Stimulated activated CD4-positive, alpha-beta T cell treated with anti-CD3 and anti-CD28 coated beads, TNF-alpha, amount 100 ng/mL, for 1 hour (primary cell): ENCODE measurements at regions not wholly inside any gene's neighbourhood (a gene's known extent, or its start where the extent isn't known, plus 50 kb on each side); places are given as distances from the start of the nearest gene placed in this dataset.

ENCODE experiments used
- DNase-seq, 3 donors: peaks; one replicate each; pipeline ENCODE4 v3.0.0-alpha.2; 2020; ENCODE audit warnings: low read depth in 3 of 3, low spot score in 1 of 3

DNA sequence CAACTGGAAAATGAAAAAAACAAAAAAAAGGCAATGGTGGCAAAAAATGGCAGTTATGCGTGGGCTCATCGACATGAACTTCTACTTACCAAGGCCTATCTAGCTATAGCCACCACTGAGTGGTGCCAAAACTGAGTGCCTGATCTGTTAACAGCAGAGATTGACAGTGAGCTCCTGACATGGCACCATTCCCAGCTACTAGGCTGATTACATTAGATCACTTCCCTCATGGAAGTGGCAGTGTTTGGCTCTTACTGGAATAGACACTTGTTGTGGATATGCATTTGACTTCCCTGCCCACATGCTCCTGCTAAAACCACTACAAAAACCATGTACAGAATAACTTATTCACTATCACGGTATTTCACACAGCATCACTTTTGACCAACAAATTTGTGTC lies 216.1 kb upstream of the SGK1 start:
- no peak for DNase-seq

DNA sequence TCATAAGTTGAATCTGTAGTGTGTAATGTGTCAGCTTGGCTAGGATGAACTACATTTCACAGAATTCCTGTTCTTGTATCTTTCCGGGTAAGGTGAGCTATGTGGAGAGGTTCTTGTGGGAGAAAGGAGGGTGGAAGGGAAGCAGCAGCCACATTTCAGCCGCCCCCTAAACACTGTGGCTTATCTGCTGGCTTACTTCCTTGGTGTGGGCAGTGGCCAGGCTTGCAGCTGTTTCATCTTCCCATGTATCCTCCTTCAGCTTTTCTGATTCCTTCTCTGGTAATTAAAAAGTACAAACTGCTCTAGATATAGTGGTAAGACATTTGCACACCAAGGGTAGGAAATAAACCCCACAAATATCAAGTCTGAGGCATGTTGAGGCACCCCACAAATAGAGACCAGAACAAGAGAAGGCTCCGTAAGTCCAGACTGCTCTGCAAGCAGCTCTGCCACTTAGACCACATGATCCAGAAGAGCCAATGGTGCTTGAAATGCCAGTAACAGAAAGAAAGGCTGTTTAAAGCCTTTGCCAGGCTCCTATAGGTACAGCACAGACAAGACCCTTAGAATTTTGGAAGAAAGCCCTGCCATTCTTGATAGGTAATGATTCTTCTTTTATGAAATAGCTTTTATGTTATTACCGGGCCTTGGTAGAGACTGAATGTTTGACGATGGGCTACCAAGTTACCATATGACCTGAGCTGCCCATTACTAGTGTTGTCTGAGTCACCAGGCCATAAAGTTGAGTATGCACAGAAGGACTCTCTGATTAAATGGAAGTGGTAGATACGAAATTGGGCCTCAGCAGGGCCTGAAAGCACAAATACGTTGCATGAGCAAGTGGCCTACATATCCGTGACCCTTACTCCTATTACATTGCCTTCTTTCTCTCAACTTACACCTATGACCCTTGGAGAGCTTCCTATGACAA lies 215.0 kb upstream of the SGK1 start:
- no peak for DNase-seq

DNA sequence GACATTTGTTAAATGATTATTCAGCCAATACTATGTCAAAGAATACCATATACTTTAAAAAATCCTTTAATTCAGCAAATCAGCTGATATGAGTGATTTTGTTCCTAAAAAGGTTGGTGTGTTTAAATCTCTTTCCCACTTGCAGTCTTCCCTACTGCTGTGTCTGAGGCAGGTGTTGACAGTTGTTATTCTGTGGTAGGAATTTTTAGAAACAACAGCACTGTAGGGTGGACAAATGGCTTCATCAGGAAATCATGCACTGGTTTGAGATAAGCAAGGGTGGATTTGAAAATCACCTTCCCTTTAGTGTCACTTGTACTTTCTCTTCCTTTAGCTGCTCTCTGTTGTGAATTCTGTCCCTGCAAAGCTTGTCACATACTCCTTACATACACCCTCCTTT lies 213.7 kb upstream of the SGK1 start:
- no peak for DNase-seq

DNA sequence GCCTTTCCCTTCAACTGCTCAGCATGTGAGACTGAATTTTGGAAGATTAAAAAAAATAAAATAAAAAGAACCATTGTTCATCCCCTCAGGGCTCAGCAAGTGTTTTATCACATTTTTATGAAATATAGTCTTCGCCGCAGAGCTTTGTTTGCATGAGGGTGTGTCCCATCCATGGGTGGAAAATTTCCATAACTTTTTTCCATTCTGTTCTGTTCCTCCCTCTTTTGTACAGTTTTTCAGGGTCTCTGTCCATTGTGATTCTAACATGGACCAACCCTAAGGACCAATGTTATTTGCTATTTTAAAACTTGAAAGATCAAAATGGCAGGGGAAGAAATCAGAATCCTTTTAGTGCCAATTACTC lies 213.3 kb upstream of the SGK1 start:
- no peak for DNase-seq

DNA sequence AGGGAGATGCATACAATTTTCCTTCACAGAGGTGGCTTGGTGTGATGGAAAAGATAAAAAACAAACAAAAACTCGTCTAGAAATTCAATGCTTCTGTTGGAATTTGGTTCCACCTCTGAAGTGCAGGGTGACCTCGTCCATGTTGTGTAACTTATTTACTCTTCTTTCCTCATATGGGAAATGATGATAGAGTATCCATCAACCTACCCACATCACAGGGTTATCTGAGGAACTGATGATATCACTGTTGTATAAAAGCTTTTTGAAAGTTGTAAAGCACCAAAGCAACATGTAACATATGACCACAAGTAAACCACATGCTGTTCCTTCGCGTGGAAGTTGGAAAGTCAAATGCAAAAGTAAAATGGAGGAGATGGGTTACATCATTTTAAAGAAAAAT lies 212.0 kb upstream of the SGK1 start:
- no peak for DNase-seq

DNA sequence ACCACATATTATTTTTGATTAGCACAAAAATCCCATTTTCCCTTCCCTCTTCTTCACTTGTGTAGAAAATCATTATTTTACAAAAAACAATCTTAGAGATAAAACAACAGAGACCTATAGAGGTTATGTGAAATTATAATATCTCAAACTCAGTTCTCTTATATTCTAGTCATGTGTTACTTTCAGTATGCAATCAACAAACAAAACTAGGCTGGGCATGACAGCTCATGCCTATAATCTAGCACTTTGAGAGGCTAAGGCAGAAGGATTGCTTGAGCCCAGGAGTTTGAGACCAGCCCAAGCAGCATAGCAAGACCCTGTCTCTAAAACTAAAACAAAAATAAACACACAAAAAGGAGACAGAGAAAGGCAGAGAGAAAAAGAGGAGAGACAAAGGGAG lies 211.4 kb upstream of the SGK1 start:
- DNase-seq: no peak

DNA sequence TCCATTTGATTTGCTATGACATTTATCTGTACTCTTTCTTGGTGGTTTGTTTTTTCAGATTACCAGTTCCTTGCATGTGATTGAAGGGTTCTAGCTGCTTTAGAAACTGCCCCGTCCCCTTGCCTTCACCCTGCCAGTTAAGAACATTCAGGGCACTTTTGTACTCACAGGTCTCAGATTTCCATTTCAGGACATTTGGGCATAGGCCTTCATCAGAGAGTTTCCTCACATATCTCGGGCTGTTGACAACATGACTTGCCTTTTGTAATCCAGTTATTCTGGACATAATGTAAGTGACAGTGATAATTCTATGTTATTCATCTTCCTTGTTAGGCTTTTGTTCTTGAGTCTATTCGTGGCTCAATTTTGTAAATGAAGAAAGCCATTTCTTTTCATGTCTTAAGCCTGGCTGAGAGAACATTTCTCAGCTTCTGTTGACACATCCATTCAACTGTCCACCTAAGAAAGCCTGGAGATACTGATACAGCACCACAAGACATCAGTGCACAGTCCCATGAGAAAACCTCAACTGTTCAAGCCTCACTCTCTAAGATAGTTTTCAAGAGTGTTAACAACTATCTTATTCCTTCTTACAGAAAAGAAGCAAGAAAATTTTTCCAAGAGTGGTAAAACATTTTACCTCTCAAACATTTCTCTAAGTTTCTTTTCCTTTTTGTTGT lies 209.3 kb upstream of the SGK1 start:
- DNase-seq: no peak

DNA sequence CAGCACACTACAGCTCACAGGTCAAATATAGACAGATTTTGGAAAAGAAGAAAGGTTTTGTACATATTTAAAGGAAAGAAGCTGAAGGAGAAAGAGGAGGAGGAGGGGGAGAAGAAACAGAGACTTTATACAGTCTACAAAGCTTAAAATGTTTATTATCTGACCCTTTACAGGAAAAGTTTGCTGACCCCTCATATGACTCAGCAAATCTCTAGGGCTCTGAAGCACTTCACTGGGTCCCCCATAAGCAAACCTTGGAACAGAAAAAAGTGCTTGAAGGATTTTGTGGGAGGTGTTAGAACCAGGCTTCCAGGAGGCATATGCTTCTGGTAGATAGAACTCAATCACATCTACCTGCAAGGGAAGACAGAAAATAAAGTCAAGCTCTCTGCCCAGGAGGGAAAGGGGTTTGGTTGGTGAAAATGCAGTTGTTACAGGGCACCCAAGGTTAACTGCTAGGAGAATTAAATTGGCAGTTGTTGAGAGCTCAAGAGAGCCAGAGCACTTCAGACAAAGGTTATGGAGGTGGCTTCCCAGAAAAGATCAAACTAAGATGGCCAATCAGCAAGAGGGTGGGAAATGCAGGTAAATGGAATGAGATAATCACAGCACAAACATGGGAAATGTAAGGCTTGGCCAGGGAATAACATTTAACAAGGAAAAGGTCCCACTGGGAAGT lies 207.4 kb upstream of the SGK1 start:
- no peak for DNase-seq

DNA sequence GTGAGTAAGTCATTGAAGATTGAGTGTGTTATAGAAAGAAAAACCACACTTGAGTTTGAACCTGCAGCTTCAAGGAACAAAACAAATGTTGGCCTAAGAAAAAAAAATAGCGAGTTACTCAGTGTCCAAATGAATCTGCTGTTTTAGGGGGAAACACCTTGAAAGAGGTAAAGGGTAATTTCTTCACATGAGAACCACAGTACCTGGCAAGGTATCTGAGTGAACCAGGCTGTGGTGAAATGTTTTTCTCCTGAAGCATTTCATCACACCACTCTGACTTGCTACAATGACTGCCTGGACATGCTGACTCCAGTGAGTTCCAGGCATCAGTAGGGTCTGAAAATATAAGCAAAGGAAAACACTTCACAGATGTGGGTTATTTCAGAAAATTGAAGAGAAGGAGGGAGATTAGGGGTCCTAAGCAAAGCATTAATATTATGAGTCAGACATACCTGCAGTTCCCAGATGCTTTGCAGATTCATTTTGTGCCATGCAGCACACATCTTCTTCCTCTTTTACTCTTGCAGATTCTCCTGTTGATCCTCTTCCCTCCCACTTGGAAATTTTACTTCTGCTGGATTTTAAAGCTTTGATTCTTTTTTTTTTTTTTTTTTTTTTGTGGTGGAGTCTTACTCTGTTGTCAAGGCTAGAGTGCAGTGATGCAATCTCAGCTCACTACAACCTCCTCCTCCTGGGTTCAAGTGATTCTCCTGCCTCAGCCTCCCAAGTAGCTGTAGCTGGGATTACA lies 206.2 kb upstream of the SGK1 start:
- no peak for DNase-seq

DNA sequence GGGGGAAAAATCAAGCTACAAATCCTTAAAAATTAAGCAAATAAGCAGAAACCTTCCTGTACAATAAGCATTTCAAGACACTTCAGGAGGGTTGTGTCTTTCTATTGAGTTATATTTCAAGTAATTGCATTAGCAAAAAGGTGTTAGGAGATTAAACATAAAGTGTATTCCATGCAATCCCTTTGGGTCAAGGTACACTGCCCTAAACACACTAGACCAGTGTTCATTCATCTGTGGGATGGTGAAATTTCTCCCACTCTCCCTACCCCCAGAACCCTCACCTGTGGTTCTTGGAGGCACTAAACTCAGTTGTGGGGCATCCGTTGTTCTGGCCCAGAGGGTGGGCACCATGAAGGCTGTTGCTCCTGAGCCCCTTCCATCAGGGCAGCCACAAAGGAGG lies 205.1 kb upstream of the SGK1 start:
- DNase-seq: no peak

DNA sequence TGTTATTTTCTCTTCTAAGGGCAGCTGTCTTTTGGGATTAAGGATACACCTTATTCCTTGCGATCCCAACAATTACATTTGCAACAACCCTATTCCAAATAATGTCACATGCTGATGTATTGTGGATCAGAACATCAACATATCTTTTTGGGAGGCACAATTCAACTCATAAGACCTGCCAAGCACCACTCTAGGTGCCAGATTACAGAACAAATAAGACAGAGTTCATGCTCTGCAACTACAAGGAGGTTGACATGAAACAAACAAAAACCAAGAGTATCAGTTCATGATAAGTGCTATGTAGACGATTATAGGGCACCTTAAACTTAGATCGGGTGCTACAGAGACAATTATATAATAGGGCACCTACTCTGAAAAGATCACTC lies 203.2 kb upstream of the SGK1 start:
- DNase-seq: no peak

DNA sequence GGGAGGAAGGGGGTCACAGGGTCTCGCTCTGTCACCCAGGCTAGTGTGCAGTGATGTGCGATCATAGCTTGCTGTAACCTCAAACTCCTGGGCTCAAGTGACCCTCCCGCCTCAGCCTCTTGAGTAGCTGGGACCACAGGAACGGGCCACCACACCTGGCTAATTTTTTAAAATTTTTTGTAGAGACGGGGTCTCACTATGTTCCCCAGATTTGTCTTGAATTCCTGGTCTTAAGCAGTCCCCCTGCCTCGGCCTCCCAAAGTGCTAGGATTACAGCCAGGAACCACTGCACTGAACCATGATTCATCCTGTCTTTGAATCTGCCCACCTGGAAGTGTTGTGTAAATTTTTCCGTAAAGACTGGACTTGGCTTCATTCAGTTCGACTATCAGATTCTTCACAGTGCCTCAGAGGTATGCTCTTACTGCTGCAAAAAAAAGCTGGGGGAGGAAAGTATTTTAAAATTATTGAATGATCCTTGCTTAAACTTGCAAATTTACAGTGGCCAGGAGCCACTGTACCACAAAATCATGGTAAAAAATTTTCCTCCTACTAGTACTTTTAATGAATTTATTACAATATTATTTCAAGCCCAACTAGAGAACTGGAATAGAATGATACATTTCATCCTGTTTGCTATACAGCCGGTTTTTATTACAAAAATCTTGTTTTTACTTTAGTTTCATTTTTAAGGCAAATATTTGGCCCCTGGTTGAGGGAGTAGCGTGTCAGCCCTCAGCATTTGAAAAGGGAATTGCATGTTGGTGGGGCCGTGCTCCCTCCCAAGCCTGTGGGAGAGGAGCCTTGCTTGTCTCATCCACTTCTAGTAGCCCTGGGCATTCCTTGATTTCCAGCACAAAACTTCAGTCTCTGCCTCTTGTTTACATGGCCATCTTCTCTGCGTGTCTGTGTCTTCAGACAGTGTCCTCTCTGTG lies 202.5 kb upstream of the SGK1 start:
- no peak for DNase-seq

DNA sequence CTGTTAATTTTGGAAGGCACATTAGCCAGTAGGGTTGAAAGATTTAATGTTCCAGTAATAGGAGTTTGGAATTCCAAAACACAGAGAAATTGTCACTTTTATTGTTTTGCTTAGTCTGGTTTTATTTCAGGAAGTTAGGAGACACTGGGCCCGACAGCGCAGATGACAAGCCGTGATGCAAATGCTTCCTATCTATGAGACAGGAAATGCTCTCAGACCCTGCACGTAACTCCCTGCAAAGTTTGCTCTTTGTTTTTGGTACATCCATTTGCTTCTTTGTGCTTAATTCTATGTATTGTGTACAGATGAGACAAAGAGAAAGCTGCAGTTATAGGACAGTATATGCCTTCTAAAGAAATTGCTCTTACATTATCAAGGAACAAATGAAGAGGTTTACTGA lies 201.6 kb upstream of the SGK1 start:
- DNase-seq: peak in 1 of 3 donors; percentile 6

DNA sequence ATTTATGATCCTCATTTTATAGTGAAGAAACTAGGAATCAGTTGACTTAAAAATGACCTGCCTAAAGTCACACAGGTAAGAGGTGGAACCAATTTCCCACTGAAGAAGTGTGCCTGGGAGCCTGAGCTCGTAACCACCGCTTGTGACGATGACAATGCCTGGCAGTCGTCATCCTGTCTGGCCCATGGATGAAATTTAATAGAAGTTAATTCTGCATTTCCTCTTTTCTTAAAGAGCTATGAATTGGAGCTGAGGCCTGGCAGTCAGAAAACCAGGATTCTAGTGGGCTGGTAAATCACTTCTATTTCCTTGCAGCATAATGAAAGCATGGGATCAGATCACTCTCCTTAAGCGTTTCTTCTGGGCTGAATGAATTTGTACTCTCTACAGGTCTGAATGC lies 200.0 kb upstream of the SGK1 start:
- DNase-seq: no peak

DNA sequence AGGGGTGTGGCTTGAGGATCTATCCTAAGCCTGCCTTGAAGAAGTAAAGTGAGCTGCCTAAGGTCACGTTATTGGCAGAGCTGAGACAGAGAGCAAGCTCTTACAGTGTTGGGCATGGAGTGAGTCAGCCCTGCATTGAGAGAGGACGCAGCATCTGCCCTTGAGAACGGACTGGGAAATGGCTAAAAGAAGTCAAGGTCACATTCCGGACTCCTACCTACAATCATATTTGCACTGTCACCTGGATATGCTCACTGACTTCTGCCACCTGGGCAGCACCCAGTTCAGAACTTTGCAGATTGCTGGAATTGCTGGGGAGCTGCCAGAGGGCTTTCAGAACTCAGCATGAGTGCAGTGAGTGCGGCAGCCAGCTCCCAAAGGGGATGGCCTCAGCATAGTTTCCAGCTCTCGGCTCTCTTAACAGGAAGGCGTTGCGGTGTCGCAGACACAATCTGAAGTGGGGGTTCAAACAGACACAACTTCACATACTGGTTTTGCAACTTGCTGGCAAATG lies 199.3 kb upstream of the SGK1 start:
- DNase-seq: no peak

DNA sequence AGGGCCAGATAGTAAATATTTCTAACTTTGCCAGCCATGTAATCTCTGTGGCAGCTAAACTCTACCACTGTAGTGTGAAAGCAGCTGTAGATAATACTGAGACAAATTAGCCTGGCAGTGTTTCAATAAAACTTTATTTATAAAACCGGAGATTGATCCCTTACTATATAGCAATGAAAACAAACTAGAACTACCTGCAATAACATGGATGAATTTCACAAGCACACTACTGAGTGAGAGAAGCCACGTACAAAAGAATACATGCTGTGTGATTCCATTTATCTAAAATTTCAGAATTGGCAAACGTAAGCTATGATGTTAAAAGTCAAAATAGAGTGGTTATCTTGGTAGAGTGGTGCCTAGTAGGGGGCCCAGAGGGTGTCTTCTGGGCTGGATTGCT lies 198.7 kb upstream of the SGK1 start:
- no peak for DNase-seq

DNA sequence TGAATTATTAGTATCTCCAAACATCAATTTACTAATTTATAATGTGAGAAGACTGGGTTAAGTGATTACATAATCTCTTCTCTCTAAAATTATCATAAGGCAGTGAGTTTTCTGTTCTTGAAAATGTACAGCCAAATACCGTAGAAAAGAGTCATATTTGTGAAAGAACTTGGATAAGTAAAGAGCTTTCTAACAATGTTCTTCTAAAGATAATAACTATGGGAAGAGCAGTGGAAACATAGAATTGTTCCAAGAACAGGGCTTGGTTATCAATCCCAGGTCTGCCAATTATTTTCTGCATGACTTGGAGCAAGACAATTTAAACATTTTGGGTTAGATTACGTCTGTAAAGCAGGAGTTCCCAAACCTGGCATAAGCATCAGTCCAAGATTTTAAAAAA lies 198.1 kb upstream of the SGK1 start:
- no peak for DNase-seq

DNA sequence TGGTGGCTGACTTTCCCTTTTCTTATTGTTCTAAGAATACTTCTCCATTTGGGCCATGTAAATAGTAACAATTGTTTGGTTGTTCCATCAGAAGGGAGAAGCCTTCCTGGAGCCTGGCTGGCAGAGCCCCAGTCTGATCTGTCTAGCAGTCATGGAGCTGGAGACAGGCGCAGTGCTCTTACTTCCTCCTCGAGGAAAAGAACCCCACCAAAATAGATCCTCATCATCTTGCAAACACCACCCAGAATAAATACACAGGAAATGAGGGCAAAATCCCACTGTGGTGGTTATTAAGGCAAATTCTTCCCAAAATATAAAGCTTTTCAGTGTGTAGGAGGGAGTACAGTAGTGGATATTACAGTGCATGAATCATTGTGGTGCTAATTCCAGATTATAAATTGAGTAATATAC lies 195.1 kb upstream of the SGK1 start:
- DNase-seq: no peak

DNA sequence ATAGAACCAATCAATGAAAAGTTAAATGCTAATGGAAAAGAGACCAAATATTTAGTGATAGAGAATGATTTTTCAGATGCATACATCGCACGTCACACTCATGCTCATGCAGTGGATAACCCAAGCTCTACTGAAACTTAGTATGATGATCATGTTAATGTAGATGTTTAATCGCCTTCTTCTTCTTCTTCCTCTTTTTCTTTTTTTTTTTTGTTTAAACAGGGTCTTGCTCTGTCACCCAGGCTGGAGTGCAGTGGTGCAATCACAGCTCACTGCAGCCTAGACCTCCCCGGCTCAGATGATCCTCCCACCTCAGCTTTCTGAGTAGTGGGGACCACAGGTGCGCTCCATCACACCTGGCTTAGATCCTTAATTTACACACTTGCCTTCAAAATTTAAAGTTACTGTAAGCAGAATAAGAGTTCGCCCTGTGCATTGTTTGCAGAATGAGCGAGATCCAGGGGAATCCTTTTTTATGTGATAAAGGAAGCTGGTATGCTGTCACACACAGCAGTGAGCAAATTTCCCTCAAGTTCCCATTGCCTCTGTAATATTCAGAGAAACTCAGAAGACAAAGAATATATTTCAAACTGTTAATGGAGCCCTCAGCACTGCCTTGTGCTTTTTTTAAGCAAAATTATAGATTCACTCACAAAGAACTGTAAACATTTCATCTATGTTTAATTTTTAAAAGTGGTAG lies 194.2 kb upstream of the SGK1 start:
- no peak for DNase-seq

DNA sequence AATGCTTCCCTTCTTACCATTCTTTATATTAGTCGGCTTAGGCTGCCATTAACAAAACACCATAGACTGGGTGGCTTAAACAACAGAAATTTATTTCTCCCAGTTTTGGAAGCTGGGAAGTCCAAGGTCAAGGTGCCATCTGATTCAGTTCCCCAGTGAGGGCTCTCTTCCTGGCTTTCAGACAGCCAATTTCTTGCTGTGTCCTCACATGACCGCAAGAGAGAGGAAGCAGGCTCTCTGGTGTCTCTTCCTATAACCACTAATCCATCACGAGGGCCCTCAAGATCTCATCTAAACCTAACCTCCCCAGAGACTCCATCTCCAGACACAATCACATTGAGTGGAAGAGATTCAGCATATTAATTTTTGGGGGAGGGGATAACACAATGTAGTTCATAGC lies 193.0 kb upstream of the SGK1 start:
- DNase-seq: no peak
